NCI-H1436 (cell line): ENCODE measurements at regions not wholly inside any gene's neighbourhood (a gene's known extent, or its start where the extent isn't known, plus 50 kb on each side); places are given as distances from the start of the nearest gene placed in this dataset.

ENCODE experiments used
- DNase-seq: peaks from one replicate; lab custom pipeline; 2025; lab: John Stamatoyannopoulos, UW

DNA sequence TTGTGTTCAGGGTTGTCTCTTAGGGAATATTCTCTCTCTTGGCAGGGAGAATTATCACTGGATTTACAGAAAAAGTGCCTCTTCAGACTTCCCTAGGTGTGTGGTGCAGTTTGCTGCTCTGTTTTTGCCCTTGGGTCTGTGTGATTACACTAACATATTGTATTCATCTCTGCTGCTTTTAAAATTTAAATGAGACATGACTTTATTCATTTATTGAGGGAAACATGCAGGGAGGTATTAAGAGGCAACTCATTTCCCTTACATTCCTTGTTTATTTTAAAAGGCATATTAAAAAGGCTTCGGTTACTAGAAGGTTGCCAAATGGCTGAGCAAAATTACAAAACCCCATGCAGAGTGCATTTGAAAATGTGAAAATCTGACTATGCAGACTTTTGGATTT lies 135.1 kb upstream of the GEMIN8 start:
- no peak for DNase-seq

DNA sequence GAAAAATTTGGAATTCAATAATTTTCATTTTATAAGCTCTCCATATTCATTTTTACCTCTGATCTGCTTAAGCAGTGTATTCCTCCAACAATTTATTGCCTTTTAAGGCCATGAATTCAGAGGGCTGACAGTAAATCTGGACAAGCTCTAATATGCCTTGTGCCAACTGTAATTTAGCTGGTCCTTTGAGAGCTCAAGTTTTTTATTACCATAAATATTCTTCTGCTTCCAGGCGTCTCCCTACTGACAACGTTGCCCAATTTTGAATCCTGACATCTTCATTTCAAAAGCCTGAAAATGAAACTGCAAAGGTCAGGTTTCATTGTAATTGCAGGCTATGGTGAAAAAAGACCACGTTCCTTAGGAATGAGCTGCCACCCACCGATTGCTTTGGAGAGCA lies 95.8 kb upstream of the GEMIN8 start:
- DNase-seq, result no peak

DNA sequence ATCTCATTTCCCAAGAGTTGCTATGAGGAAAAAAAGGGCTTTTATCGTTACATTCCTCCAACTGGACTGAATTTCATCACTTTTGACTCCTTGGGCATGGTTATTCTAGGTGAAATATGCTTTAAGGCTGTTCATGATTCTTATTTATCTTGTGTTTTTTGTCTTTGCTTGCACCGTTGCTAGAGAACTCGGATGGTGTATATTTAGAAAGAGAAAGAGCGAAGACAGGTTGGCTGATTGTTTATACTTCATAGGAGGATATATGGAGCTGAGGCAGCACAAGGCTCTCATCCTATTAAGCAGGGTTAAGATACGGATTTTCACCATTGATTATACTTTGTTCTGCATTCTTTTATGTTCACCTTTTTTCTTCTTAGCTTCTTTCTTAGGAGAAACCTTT lies 94.9 kb upstream of the GEMIN8 start:
- DNase-seq, result no peak

DNA sequence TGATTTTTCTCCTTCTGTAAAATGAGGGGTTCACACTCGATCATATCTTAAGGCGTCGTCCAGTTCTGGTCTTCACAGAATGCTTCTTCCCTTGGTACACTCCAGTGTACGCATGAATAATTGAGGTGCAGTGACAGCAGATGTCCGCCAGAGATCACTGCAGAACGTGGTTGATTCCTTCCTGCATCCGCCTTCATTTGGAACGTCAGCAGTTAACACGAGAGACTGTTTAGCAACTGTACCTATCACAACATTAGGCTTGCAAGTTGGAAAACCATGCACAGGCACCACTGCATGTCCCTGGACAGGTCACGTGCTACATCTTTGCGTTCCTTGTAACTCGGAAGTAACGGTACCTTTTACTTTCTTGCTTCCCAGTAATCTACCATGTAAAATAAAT lies 66.0 kb upstream of the GEMIN8 start:
- no peak for DNase-seq

DNA sequence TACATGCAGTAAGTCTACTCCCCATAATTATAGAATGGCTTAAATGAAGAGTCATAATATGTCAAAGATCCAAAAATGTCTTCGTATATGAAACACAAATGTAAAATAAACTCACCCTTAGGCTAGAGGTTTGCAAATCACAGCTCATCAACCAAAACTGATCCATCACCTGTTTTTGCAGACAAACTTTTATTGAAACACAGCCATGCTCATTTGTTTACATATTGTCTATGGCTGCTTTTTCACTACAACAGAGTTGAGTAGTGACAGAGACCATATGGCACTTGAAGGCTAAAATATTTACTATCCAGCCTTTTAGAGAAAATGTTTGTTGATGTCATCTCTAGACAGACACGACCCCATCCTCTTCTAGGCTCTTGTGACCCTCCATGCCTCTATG lies 64.5 kb upstream of the GEMIN8 start:
- no peak for DNase-seq

DNA sequence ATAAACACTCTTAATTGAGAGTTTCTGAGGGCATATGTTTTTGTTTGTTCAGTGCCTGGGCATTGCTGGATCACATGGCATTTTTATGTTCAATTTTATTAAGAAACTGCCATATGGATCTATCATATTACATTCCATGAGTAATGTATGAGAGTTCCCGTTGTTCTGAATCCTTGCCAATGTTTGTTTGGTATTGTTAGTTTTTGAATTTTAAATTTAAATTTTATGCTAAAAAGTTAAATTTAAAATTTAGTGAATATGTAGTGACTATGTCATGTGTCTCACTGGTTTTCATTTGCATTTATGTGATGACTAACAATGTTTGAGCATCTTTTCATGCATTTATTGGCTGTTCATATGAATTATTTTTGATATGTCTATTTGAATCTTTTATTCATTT lies 54.8 kb upstream of the GEMIN8 start:
- no peak for DNase-seq

DNA sequence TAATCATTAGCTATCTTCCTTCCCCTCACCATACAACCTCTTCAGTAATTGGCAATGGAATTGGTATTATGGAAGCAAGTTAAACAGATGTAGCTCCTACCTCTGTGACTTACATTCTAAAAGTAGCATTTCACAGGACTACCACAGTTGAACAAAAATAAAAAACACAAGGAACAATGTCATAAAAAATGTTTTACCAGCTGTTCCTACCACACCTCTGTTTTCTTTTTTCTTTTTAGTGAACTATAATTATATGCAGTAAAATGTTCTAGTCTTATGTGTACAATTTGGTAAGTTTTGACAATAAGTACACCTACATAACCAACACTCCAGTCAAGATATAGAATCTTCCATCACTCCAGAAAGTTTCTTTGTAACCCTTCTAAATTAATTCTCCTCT lies 54.1 kb upstream of the GEMIN8 start:
- DNase-seq, result no peak

DNA sequence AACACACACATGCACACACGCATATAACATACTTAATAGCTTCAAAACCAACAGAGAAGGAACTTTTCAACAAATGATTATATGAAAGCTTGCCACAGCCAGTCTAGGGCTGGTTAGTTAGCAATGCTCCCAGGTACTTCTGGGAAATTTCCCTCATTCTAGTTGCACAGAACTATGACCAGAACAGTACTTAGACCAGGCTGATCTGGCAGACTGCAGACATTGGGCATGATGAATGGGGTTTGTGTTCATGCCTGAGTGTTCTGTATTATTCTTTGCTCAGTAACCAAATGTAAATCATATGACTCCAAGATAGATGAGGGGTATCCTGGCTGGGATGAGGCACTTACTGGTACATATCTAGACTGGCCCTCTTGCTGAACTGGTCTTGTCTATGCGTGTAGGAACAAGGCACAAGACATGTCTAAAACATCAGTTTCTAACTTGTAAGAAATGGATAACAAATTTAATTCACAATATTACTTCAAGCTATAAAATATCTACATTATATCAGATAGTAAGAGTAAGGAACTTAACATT lies 50.3 kb upstream of the GEMIN8 start:
- DNase-seq, result no peak
